Liver (tissue), 8 donors: ENCODE measurements at regions not wholly inside any gene's neighbourhood (a gene's known extent, or its start where the extent isn't known, plus 50 kb on each side); places are given as distances from the start of the nearest gene placed in this dataset.

ENCODE experiments used
- DNase-seq: peaks from one replicate; pipeline ENCODE4 v3.0.0-alpha.2; 2017; ENCODE audit warnings: low spot score
- H3K27ac ChIP-seq, 2 donors: one replicate each; pipeline ENCODE4 v1.7.0; 2013; ENCODE audit warnings: inconsistent platforms in 2 of 2, low read length in 2 of 2, control low read depth in 1 of 2, low read depth in 1 of 2, mild to moderate bottlenecking in 1 of 2
- H3K27me3 ChIP-seq, 4 donors: one replicate each; pipeline versions ENCODE4 v1.6.1 to v1.7.0; 2013; ENCODE audit warnings: low read length in 3 of 4, inconsistent platforms in 1 of 4, mild to moderate bottlenecking in 1 of 4, moderate library complexity in 1 of 4; ENCODE audit not compliant: control insufficient read depth in 4 of 4, insufficient read depth in 4 of 4
- H3K36me3 ChIP-seq, 4 donors: one replicate each; pipeline versions ENCODE4 v1.6.1 to v1.7.0; 2013; ENCODE audit warnings: low read length in 3 of 4, mild to moderate bottlenecking in 3 of 4, low read depth in 1 of 4, moderate library complexity in 1 of 4; ENCODE audit not compliant: control insufficient read depth in 4 of 4, insufficient read depth in 3 of 4
- H3K4me1 ChIP-seq, 4 donors: one replicate each; pipeline versions ENCODE4 v1.6.1 to v1.7.0; 2013; ENCODE audit warnings: low read length in 3 of 4, mild to moderate bottlenecking in 3 of 4, moderate library complexity in 1 of 4; ENCODE audit not compliant: control insufficient read depth in 4 of 4, insufficient read depth in 4 of 4
- H3K4me3 ChIP-seq, 3 donors: one replicate each; pipeline versions ENCODE4 v1.6.1 to v1.7.0; 2013; ENCODE audit warnings: low read length in 3 of 3, control low read depth in 1 of 3, low read depth in 1 of 3, mild to moderate bottlenecking in 1 of 3
- H3K9ac ChIP-seq, 2 donors: one replicate each; pipeline ENCODE4 v1.7.0; 2013; ENCODE audit warnings: low read length in 2 of 2, mild to moderate bottlenecking in 2 of 2, moderate library complexity in 2 of 2, control low read depth in 1 of 2, low read depth in 1 of 2
- H3K9me3 ChIP-seq, 4 donors: one replicate each; pipeline versions ENCODE4 v1.6.1 to v1.7.0; 2013; ENCODE audit warnings: low read length in 3 of 4; ENCODE audit not compliant: control insufficient read depth in 4 of 4
- ATF3 ChIP-seq: IDR thresholded peaks from 2 replicates; pipeline ENCODE4 v1.6.1; 2016; ENCODE audit warnings: antibody characterized with exemption
- CTCF ChIP-seq: fragments of 150-350 bp; IDR thresholded peaks from 2 replicates; pipeline ENCODE4 v1.5.1; 2017; ENCODE audit warnings: improper control_type of control experiment, low read depth, low read length; ENCODE audit not compliant: missing input control
- EGR1 ChIP-seq, 2 donors: IDR thresholded peaks; 2 replicates each; pipeline ENCODE4 v1.6.1; 2016 to 2018; ENCODE audit warnings: antibody characterized with exemption in 2 of 2, low read depth in 2 of 2
- FOXA1 ChIP-seq: IDR thresholded peaks from 2 replicates; pipeline ENCODE4 v1.6.1; 2016; ENCODE audit warnings: antibody characterized with exemption
- FOXA2 ChIP-seq: IDR thresholded peaks from 2 replicates; pipeline ENCODE4 v1.6.1; 2016; ENCODE audit warnings: antibody characterized with exemption
- GABPA ChIP-seq, 2 donors: IDR thresholded peaks in 1 of 2; conservative IDR thresholded peaks in 1 of 2; 2 replicates each; pipeline ENCODE4 v1.6.1; 2016; ENCODE audit warnings: antibody characterized with exemption in 2 of 2, mild to moderate bottlenecking in 1 of 2, moderate library complexity in 1 of 2
- HNF4A ChIP-seq, 2 donors: conservative IDR thresholded peaks; 2 replicates each; pipeline ENCODE4 v1.6.1; 2016; ENCODE audit warnings: antibody characterized with exemption in 2 of 2, mild to moderate bottlenecking in 2 of 2
- JUND ChIP-seq, 2 donors: IDR thresholded peaks; 2 replicates each; pipeline ENCODE4 v1.6.1; 2016; ENCODE audit warnings: antibody characterized with exemption in 2 of 2
- NR2F2 ChIP-seq: IDR thresholded peaks from 2 replicates; pipeline ENCODE4 v1.6.1; 2016; ENCODE audit warnings: antibody characterized with exemption
- RAD21 ChIP-seq, 2 donors: IDR thresholded peaks; 2 replicates each; pipeline ENCODE4 v1.6.1; 2016; ENCODE audit warnings: antibody characterized with exemption in 2 of 2, mild to moderate bottlenecking in 2 of 2
- REST ChIP-seq: IDR thresholded peaks from 2 replicates; pipeline ENCODE4 v1.6.1; 2016; ENCODE audit warnings: antibody characterized with exemption, mild to moderate bottlenecking
- RXRA ChIP-seq, 2 donors: IDR thresholded peaks; 2 replicates each; pipeline ENCODE4 v1.6.1; 2017 to 2018; ENCODE audit warnings: antibody characterized with exemption in 2 of 2, mild to moderate bottlenecking in 1 of 2
- TAF1 ChIP-seq: conservative IDR thresholded peaks from 2 replicates; pipeline ENCODE4 v1.6.1; 2016; ENCODE audit warnings: antibody characterized with exemption, mild to moderate bottlenecking
- YY1 ChIP-seq: IDR thresholded peaks from 2 replicates; pipeline ENCODE4 v1.6.1; 2016; ENCODE audit warnings: antibody characterized with exemption, mild to moderate bottlenecking
- WGBS: extraction: QIAGEN DNeasy Blood & Tissue Kit; methylation state at CpG from one replicate; pipeline ENCODE4 v1.1.7; 2013; 5-methylcytosine and 5-hydroxymethylcytosine counted together
- TF ChIP-seq, protein P1 (sequence below): IDR thresholded peaks from 2 replicates; pipeline ENCODE4 v1.6.1; 2016; ENCODE audit warnings: antibody characterized with exemption
- donor health status: healthy.
- donor health status: healthy.
- donor health status: healthy.
- donor health status: healthy.
- donor health status: healthy.

GRCh38 chr11:92104349-92104748 is 120.3 kb upstream of the FAT3 start:
- DNase-seq: no peak
- Histone ChIP-seq H3K27ac (no peak overlapping the region), H3K36me3 (no peaks in the 10 kb centered on the region), H3K9me3 (no peaks in the 10 kb centered on the region), H3K4me1 (no peaks in the 10 kb centered on the region), H3K27me3 (no peaks in the 10 kb centered on the region), H3K9ac (no peak overlapping the region), H3K4me3 (no peak overlapping the region)
- TF ChIP-seq RAD21 (IDR thresholded peaks at IDR 0.05) (no peak), JUND (IDR thresholded peaks at IDR 0.05) (no peak), TAF1 (no peak), FOXA2 (no peak), CTCF (no peak), HNF4A (conservative IDR thresholded peaks at IDR 0.05) (no peak), FOXA1 (no peak), YY1 (no peak), REST (no peak)
- TF ChIP-seq, protein P1, sequence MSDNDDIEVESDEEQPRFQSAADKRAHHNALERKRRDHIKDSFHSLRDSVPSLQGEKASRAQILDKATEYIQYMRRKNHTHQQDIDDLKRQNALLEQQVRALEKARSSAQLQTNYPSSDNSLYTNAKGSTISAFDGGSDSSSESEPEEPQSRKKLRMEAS: no peak
- WGBS: 78% methylated on average over 1 of the region's 1 CpG

DNA sequence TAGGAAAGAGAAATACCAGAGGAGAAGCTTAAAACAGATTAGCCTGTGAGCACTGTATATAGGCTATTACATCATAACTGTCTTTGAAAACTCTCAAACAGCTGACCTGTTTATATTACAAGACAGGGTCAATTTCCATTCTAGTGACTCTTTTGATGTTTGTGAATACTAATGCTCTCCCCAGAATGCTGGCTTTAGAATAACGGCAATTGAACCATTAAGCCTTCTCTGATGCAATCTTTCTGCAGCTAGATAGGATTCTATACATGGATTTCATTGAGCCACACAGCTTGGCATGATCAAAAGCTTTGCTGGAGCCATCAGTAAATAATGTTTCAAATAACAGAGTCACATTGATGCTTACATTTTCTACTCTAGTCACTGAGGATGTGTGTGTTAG is 122.7 kb upstream of the FAT3 start:
- Histone ChIP-seq H3K4me1 (no peaks in the 10 kb centered on the region), H3K27ac (no peak overlapping the region), H3K27me3 (no peaks in the 10 kb centered on the region), H3K9me3 (no peaks in the 10 kb centered on the region), H3K36me3 (no peaks in the 10 kb centered on the region), H3K4me3 (no peak overlapping the region), H3K9ac (no peak overlapping the region)
- DNase-seq: no peak
- TF ChIP-seq, protein P1: no peak
- TF ChIP-seq CTCF: no peak
- TF ChIP-seq HNF4A (conservative IDR thresholded peaks at IDR 0.05): no peak
- TF ChIP-seq YY1: no peak
- TF ChIP-seq NR2F2: no peak
- no peak for TF ChIP-seq EGR1 (IDR thresholded peaks at IDR 0.05; ENCODE audit: low read depth in 2 of 2)
- TF ChIP-seq FOXA2: no peak
- TF ChIP-seq REST: no peak
- TF ChIP-seq JUND (IDR thresholded peaks at IDR 0.05): no peak
- TF ChIP-seq RXRA (IDR thresholded peaks at IDR 0.05): no peak
- no peak for TF ChIP-seq RAD21 (IDR thresholded peaks at IDR 0.05)
- TF ChIP-seq TAF1: no peak
- TF ChIP-seq ATF3: no peak
- TF ChIP-seq GABPA (IDR thresholded peaks at IDR 0.05 in 1 of 2, conservative IDR thresholded peaks at IDR 0.05 in 1 of 2): no peak
- 54% methylated on average over 1 of the region's 1 CpG for WGBS
